LNCAP (cell line): ENCODE measurements at regions not wholly inside any gene's neighbourhood (a gene's known extent, or its start where the extent isn't known, plus 50 kb on each side); places are given as distances from the start of the nearest gene placed in this dataset.

Experiments
- CTCF ChIP-seq: fragments of 450-650 bp; IDR thresholded peaks from 2 replicates; pipeline ENCODE4 v1.5.1; 2017; ENCODE audit warnings: mild to moderate bottlenecking

DNA sequence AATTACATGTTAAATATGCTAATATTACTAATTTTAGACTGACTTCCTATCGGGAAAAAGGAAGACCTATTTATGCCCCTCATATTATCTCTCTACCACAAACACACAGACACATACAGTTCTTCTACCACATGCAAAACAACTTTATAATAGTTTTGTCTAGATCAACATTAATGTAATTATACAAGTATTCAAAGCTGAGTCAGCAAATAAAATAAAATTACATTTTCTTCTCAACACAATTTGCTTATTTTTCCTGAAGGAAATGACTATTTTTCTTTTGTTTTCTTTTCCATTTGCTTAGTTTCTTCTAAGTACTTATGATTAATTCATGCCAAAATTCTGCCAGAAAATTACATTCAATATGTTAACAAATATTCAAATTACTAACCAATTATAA is 654.2 kb downstream of the AMY1C start:
- no peak for TF ChIP-seq CTCF

DNA sequence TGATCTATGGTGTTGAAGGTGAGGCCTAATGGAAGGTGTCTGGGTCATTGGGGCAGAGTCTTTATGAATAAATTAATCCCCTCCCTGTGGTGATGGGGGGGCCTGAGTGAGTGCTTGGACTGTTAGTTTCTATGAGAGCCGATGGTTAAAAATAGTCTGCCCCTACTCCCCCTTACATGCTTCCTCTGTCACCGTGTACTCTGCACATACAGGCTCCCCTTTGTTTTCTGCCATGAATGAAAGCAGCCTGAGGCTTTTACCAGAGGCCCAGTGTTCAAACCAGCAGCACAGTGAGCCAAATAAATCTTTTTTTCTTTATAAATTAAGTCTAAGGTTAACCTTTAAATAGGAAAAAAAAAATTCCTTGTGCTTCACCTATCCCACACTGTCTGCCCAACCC is 657.0 kb downstream of the AMY1C start:
- no peak for TF ChIP-seq CTCF

DNA sequence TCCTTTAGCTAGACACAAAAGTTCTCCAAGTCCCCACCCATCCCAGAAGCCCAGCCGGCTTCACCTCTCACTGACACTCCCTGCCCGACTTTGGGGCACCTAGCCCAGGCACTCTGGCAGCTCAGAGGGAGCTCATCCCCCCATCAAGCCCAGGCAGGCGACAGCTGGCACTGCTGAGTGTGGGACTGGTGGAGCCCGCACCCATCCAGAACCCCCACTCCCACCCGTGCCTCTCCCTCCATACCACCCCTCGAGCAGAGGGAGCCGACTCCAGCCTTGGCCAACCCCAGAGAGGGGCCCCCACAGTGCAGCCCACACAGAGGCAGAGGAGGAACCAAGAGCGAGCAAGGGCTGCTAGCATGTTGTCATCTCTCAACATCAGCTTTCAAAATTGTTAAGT is 658.6 kb downstream of the AMY1C start:
- TF ChIP-seq CTCF = no peak

DNA sequence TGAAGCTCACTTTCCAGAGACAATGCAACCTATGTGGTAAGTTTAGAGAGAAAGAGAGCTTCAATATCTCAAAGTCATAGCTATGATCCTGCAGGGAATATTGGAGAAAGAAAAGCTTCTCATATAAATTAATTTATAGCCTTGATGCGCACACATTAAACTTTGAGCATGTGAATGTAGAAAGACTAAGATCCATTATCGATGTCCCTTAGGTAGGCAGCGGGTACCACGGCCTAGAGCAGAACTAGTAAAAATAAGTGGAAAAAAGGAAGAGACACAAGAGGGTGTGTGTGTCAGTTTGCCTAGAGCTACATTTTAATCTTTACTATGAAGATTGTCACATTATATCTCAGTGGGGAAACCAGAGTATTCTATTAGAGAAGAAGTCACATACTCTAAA is 685.6 kb downstream of the AMY1C start:
- no peak for TF ChIP-seq CTCF

GRCh38 chr1:104440011-104440410 is 690.3 kb downstream of the AMY1C start:
- no peak for TF ChIP-seq CTCF

GRCh38 chr1:104456724-104457123 is 707.0 kb downstream of the AMY1C start:
- no peak for TF ChIP-seq CTCF

GRCh38 chr1:104459886-104460285 is 710.2 kb downstream of the AMY1C start:
- TF ChIP-seq CTCF = no peak

GRCh38 chr1:104460880-104461279 is 711.2 kb downstream of the AMY1C start:
- TF ChIP-seq CTCF = no peak
